ENCODE measurements at regions not wholly inside any gene's neighbourhood (a gene's known extent, or its start where the extent isn't known, plus 50 kb on each side); places are given as distances from the start of the nearest gene placed in this dataset.

DNA sequence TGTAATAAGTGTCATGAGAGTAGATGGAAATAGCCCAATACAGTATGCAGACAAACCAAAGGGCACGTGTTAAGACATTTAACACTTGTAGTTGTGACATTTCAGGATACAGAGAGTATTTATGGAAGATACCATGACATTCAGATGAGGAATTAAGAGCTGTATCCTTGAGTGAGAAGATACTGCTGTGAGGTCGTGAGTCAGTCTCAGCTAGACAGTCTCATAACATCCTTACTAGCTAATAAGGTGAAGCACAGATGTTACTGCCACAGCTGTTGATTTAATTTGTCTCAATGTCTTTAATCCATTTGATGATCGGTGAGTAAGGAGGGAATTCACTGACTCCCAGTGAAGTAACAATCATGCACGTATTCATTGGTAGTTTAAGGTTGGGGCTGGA is 288.0 kb upstream of the AKR1E2 start:
- H3K9me3 ChIP-seq (ENCODE audit: low read length): no peaks in the 10 kb centered on the region
- ChIA-PET POLR2A (ENCODE audit: unreplicated experiment) (no interaction called here), CTCF (no interaction called here)
- no peaks in the 10 kb centered on the region for H3K79me2 ChIP-seq (ENCODE audit: low read length)
- no peak for ATAC-seq
- no peak for DNase-seq
- no peak overlapping the region for H3K27ac ChIP-seq (ENCODE audit: low read length)
- H3K36me3 ChIP-seq (ENCODE audit: low read depth, low read length): no peaks in the 10 kb centered on the region
- H3K27me3 ChIP-seq (ENCODE audit: low read length): no peaks in the 10 kb centered on the region
- no peaks in the 10 kb centered on the region for H3F3A ChIP-seq (ENCODE audit: low read length, unreplicated experiment)
- intact Hi-C loops (cut with micrococcal nuclease): no loop called here
- H3K4me1 ChIP-seq (ENCODE audit: insufficient read depth, low read length): peaks cover 15% of the 10 kb centered on the region
- H3K9me2 ChIP-seq (replicated peaks; ENCODE audit: low read length): no peaks in the 10 kb centered on the region
- H3K4me2 ChIP-seq (ENCODE audit: low read length): no peak overlapping the region
- TF ChIP-seq CTCF (conservative IDR thresholded peaks at IDR 0.05; ENCODE audit: low read depth, low read length) (no peak), EZH2 (IDR thresholded peaks at IDR 0.05; ENCODE audit: low read length, unreplicated experiment) (no peak), EZH2phosphoT487 (IDR thresholded peaks at IDR 0.05; ENCODE audit: borderline replicate concordance, low read length) (no peak)
- H3K9ac ChIP-seq (ENCODE audit: low read length): no peak overlapping the region
- no peak overlapping the region for H2AFZ ChIP-seq (ENCODE audit: low read length)
- BruUV-seq (replicated peaks): no TSS peak
- H4K20me1 ChIP-seq (ENCODE audit: low read length): no peaks in the 10 kb centered on the region
- H3K4me3 ChIP-seq (ENCODE audit: low read length): no peak overlapping the region

DNA sequence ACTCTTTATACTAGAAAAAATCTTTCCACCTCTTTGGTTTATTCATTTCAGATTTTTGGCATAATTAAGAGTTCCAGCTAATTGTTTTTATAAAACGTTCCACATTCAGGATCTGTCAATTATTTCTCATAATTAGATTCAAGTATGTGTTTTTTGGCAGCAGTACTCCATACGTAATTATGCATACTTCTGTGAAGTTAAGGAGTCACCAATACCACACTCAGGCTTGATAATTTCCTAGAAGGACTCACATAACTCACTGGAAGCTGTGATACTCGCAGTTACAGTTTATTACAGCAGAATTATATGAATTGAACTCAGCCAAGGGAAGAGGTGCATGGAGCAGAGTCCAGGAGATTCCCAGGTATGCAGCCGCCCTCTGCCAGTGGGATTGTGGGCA is 290.5 kb upstream of the AKR1E2 start:
- Histone ChIP-seq H3K36me3 (ENCODE audit: low read depth, low read length) (no peaks in the 10 kb centered on the region), H3K4me1 (ENCODE audit: insufficient read depth, low read length) (peaks cover 10% of the 10 kb centered on the region; the same call in 1 of the 2 replicates), H2AFZ (ENCODE audit: low read length) (no peak overlapping the region), H3K9me2 (replicated peaks; ENCODE audit: low read length) (no peaks in the 10 kb centered on the region), H3K9ac (ENCODE audit: low read length) (no peak overlapping the region), H3K27ac (ENCODE audit: low read length) (no peak overlapping the region), H3K9me3 (ENCODE audit: low read length) (no peaks in the 10 kb centered on the region), H3K4me3 (ENCODE audit: low read length) (no peak overlapping the region), H3K27me3 (ENCODE audit: low read length) (no peaks in the 10 kb centered on the region), H3K79me2 (ENCODE audit: low read length) (no peaks in the 10 kb centered on the region), H3F3A (ENCODE audit: low read length, unreplicated experiment) (no peaks in the 10 kb centered on the region), H3K4me2 (ENCODE audit: low read length) (no peak overlapping the region), H4K20me1 (ENCODE audit: low read length) (no peaks in the 10 kb centered on the region)
- DNase-seq (no peak), ATAC-seq (no peak)
- intact Hi-C loops (cut with micrococcal nuclease): no loop called here
- ChIA-PET POLR2A (ENCODE audit: unreplicated experiment) (no interaction called here), CTCF (no interaction called here)
- no TSS peak for BruUV-seq (replicated peaks)
- no peak for TF ChIP-seq EZH2phosphoT487 (IDR thresholded peaks at IDR 0.05; ENCODE audit: borderline replicate concordance, low read length)
- TF ChIP-seq EZH2 (IDR thresholded peaks at IDR 0.05; ENCODE audit: low read length, unreplicated experiment): no peak
- TF ChIP-seq CTCF (conservative IDR thresholded peaks at IDR 0.05; ENCODE audit: low read depth, low read length): no peak

- intact Hi-C loops (cut with micrococcal nuclease): no loop called here
- no peak overlapping the region for H3K9ac ChIP-seq (ENCODE audit: low read length)
- no peak overlapping the region for H3K4me2 ChIP-seq (ENCODE audit: low read length)
- H4K20me1 ChIP-seq (ENCODE audit: low read length): no peaks in the 10 kb centered on the region
- H3K36me3 ChIP-seq (ENCODE audit: low read depth, low read length): no peaks in the 10 kb centered on the region
- H3K4me1 ChIP-seq (ENCODE audit: insufficient read depth, low read length): peaks cover 9% of the 10 kb centered on the region; the same call in 1 of the 2 replicates
- ATAC-seq (no peak), DNase-seq (no peak)
- CTCF ChIA-PET: no interaction called here
- no peaks in the 10 kb centered on the region for H3K27me3 ChIP-seq (ENCODE audit: low read length)
- TF ChIP-seq CTCF (conservative IDR thresholded peaks at IDR 0.05; ENCODE audit: low read depth, low read length): no peak
- no peak for TF ChIP-seq EZH2phosphoT487 (IDR thresholded peaks at IDR 0.05; ENCODE audit: borderline replicate concordance, low read length)
- no peak for TF ChIP-seq EZH2 (IDR thresholded peaks at IDR 0.05; ENCODE audit: low read length, unreplicated experiment)
- POLR2A ChIA-PET (ENCODE audit: unreplicated experiment): no interaction called here
- H3K9me2 ChIP-seq (replicated peaks; ENCODE audit: low read length): no peaks in the 10 kb centered on the region
- H3F3A ChIP-seq (ENCODE audit: low read length, unreplicated experiment): no peaks in the 10 kb centered on the region
- H2AFZ ChIP-seq (ENCODE audit: low read length): no peak overlapping the region
- H3K79me2 ChIP-seq (ENCODE audit: low read length): no peaks in the 10 kb centered on the region
- H3K27ac ChIP-seq (ENCODE audit: low read length): no peak overlapping the region
- H3K4me3 ChIP-seq (ENCODE audit: low read length): no peak overlapping the region
- BruUV-seq (replicated peaks): no TSS peak
- H3K9me3 ChIP-seq (ENCODE audit: low read length): no peaks in the 10 kb centered on the region
Observed at GRCh38 chr10:4533621-4534020, 292.4 kb upstream of the AKR1E2 start.

Data from PC-3 (cell line).